Large intestine (tissue), 3 donors: ENCODE measurements at regions not wholly inside any gene's neighbourhood (a gene's known extent, or its start where the extent isn't known, plus 50 kb on each side); places are given as distances from the start of the nearest gene placed in this dataset.

ENCODE experiments used
- DNase-seq, 2 donors: peaks; one replicate each; pipeline versions ENCODE4 v3.0.0 to v3.0.0-alpha.2; 2013
- H3K27ac ChIP-seq: one replicate; pipeline ENCODE4 v1.5.1; 2013; ENCODE audit warnings: low read length
- H3K27me3 ChIP-seq: 2 replicates; pipeline ENCODE4 v1.6.1; 2013; ENCODE audit warnings: low read length; ENCODE audit not compliant: control insufficient read depth, insufficient read depth
- H3K36me3 ChIP-seq: 2 replicates; pipeline ENCODE4 v1.6.1; 2013; ENCODE audit warnings: low read length; ENCODE audit not compliant: control insufficient read depth, insufficient read depth
- H3K4me1 ChIP-seq: one replicate; pipeline ENCODE4 v1.6.1; 2013; ENCODE audit warnings: low read length; ENCODE audit not compliant: control insufficient read depth, insufficient read depth
- H3K4me3 ChIP-seq: one replicate; pipeline ENCODE4 v1.5.1; 2013; ENCODE audit warnings: low read length
- H3K9me3 ChIP-seq: one replicate; pipeline ENCODE4 v1.6.1; 2013; ENCODE audit warnings: mild to moderate bottlenecking, low read depth, low read length, moderate library complexity; ENCODE audit not compliant: control insufficient read depth
- WGBS: methylation state at CpG from one replicate; pipeline ENCODE4 v1.1.5; 2013; ENCODE audit warnings: low lambda C conversion rate; ENCODE audit not compliant: insufficient coverage; 5-methylcytosine and 5-hydroxymethylcytosine counted together

- Histone ChIP-seq H3K27me3 (no peaks in the 10 kb centered on the region), H3K9me3 (no peaks in the 10 kb centered on the region), H3K4me3 (no peak overlapping the region), H3K36me3 (peaks cover 4% of the 10 kb centered on the region), H3K27ac (peak overlapping the region; percentile 41), H3K4me1 (peaks cover 41% of the 10 kb centered on the region)
- DNase-seq, result peak in 1 of 2 donors; percentile 58
- no CpG with 5 or more reads among the region's 8 CpGs for WGBS
Measured at GRCh38 chr17:77366558-77367245, 225.9 kb downstream of the SEC14L1 start.

DNA sequence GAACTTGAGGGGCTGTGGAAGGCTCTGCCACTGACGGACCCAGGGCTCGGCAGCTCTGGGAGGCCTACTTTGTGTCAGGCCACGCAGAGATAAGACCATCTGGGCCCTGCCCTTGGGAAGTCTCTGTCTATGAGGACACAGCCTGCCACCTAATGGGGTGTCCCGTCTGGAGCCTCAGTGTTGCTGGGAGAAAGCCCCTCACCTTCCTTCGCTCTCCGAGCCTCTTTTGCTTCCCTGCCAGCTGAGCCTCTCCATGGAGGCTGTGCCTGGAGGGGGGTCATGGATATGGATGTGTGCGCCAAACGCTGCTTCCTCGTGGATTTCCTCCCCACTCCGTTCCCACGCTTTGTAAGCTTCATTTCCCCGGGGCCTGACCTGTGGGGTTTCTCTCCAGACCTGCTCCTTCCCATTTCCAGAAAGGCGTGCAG lies 228.8 kb downstream of the SEC14L1 start:
- Histone ChIP-seq H3K27ac (no peak overlapping the region), H3K27me3 (no peaks in the 10 kb centered on the region), H3K9me3 (no peaks in the 10 kb centered on the region), H3K4me3 (no peak overlapping the region), H3K36me3 (no peaks in the 10 kb centered on the region), H3K4me1 (peaks cover 54% of the 10 kb centered on the region)
- DNase-seq, result no peak
- 87% methylated on average over 7 of the region's 13 CpGs for WGBS

DNA sequence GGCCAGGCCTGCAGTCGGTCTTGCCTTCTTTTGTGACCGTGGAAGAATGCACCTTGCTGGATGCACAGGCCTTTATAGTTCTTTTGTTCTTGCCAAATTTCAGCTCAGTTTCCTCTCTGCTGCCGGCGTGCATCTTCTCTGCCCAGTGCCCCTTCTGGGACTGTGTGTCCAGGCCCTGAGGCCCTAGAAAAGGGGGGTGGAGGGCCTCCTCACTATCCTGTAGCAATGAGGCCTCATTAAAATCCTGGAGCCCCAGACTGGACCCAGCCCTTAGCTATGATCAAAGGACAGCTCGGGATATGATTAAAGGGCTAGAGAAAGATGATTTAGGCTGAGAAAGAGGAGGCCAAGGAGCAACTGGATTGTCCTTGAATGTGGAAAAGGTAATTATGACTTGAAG lies 229.8 kb downstream of the SEC14L1 start:
- Histone ChIP-seq H3K4me3 (no peak overlapping the region), H3K27me3 (no peaks in the 10 kb centered on the region), H3K27ac (no peak overlapping the region), H3K36me3 (no peaks in the 10 kb centered on the region), H3K9me3 (no peaks in the 10 kb centered on the region), H3K4me1 (peaks cover 60% of the 10 kb centered on the region)
- 20% methylated on average over 1 of the region's 5 CpGs for WGBS
- no peak for DNase-seq

- Histone ChIP-seq H3K27me3 (no peaks in the 10 kb centered on the region), H3K9me3 (no peaks in the 10 kb centered on the region), H3K4me1 (peaks cover 60% of the 10 kb centered on the region), H3K4me3 (no peak overlapping the region), H3K36me3 (no peaks in the 10 kb centered on the region), H3K27ac (no peak overlapping the region)
- no peak for DNase-seq
- no CpG with 5 or more reads among the region's 20 CpGs for WGBS
Measured at GRCh38 chr17:77371117-77371887, 230.5 kb downstream of the SEC14L1 start.

- H3K27ac ChIP-seq, result peak overlapping the region; percentile 44
- no peak overlapping the region for H3K4me3 ChIP-seq
- H3K4me1 ChIP-seq, result peaks cover 60% of the 10 kb centered on the region
- no peaks in the 10 kb centered on the region for H3K9me3 ChIP-seq
- H3K27me3 ChIP-seq, result no peaks in the 10 kb centered on the region
- no CpG with 5 or more reads among the region's 16 CpGs for WGBS
- H3K36me3 ChIP-seq, result peaks cover 2% of the 10 kb centered on the region
- no peak for DNase-seq
Measured at GRCh38 chr17:77371888-77372443, 231.2 kb downstream of the SEC14L1 start.

DNA sequence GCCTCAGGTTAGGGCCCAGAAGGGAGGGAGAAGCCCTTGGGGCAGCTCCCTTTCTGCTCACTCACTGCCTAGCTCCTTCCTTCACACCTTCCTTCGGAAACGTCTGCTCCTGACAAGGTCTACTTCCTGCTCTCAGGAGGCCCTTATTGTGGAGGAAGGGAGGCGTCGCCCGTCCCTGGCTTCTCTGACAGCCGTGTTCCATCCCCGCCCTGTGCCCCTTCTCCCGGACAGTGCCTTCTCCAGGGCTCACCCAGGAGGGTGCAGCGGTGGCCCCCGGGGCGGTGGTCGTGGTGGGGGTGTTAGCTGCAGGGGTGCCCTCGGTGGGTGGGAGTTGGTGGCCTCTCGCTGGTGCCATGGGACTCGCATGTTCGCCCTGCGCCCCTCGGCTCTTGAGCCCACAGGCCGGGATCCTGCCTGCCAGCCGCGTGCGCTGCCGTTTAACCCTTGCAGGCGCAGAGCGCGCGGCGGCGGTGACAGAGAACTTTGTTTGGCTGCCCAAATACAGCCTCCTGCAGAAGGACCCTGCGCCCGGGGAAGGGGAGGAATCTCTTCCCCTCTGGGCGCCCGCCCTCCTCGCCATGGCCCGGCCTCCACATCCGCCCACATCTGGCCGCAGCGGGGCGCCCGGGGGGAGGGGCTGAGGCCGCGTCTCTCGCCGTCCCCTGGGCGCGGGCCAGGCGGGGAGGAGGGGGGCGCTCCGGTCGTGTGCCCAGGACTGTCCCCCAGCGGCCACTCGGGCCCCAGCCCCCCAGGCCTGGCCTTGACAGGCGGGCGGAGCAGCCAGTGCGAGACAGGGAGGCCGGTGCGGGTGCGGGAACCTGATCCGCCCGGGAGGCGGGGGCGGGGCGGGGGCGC lies 231.9 kb downstream of the SEC14L1 start:
- peaks cover 2% of the 10 kb centered on the region for H3K36me3 ChIP-seq
- H3K4me3 ChIP-seq, result peak overlapping the region; percentile 56
- H3K4me1 ChIP-seq, result peaks cover 62% of the 10 kb centered on the region
- H3K27me3 ChIP-seq, result no peaks in the 10 kb centered on the region
- peak; percentile 69 to 76 for DNase-seq
- H3K27ac ChIP-seq, result peak overlapping the region; percentile 44
- no CpG with 5 or more reads among the region's 64 CpGs for WGBS
- no peaks in the 10 kb centered on the region for H3K9me3 ChIP-seq

GRCh38 chr17:77373299-77374169 lies 232.8 kb downstream of the SEC14L1 start:
- DNase-seq, result peak; percentile 48 to 65
- Histone ChIP-seq H3K4me1 (peaks cover 64% of the 10 kb centered on the region), H3K27me3 (no peaks in the 10 kb centered on the region), H3K36me3 (peaks cover 2% of the 10 kb centered on the region), H3K27ac (peak overlapping the region; percentile 78), H3K4me3 (peak overlapping the region; percentile 69), H3K9me3 (no peaks in the 10 kb centered on the region)
- WGBS, result no CpG with 5 or more reads among the region's 90 CpGs

- peaks cover 9% of the 10 kb centered on the region for H3K36me3 ChIP-seq
- peak; percentile 76 to 82 for DNase-seq
- H3K4me3 ChIP-seq, result peak overlapping the region; percentile 69
- no peaks in the 10 kb centered on the region for H3K9me3 ChIP-seq
- H3K27me3 ChIP-seq, result no peaks in the 10 kb centered on the region
- WGBS, result no CpG with 5 or more reads among the region's 34 CpGs
- H3K27ac ChIP-seq, result peak overlapping the region; percentile 78
- peaks cover 72% of the 10 kb centered on the region for H3K4me1 ChIP-seq
Measured at GRCh38 chr17:77374170-77374936, 233.6 kb downstream of the SEC14L1 start.
